WERI-Rb-1 (cell line): ENCODE measurements at regions not wholly inside any gene's neighbourhood (a gene's known extent, or its start where the extent isn't known, plus 50 kb on each side); places are given as distances from the start of the nearest gene placed in this dataset.

ENCODE experiments used
- DNase-seq: peaks from one replicate; pipeline ENCODE4 v3.0.0-alpha.2; 2020
- H3K27ac ChIP-seq: fragments of 250-450 bp; sonication (Bioruptor Pico); 2 replicates; pipeline ENCODE4 v1.5.1; 2020; ENCODE audit warnings: mild to moderate bottlenecking, moderate library complexity
- H3K27me3 ChIP-seq: fragments of 250-450 bp; sonication (Bioruptor Pico); 2 replicates; pipeline ENCODE4 v1.5.1; 2021; ENCODE audit warnings: mild to moderate bottlenecking, low read depth, moderate library complexity; ENCODE audit not compliant: insufficient read depth, severe bottlenecking
- H3K36me3 ChIP-seq: fragments of 250-450 bp; sonication (Bioruptor Pico); 2 replicates; pipeline ENCODE4 v1.5.1; 2020; ENCODE audit warnings: mild to moderate bottlenecking, moderate library complexity
- H3K4me3 ChIP-seq: 2 replicates; pipeline ENCODE4 v1.5.1; 2011; ENCODE audit warnings: low read depth, mild to moderate bottlenecking, control low read depth, low read length
- H3K9me3 ChIP-seq: fragments of 250-450 bp; sonication (Bioruptor Pico); 2 replicates; pipeline ENCODE4 v1.5.1; 2021; ENCODE audit warnings: mild to moderate bottlenecking, moderate library complexity; ENCODE audit not compliant: severe bottlenecking
- CTCF ChIP-seq: IDR thresholded peaks from 2 replicates; pipeline ENCODE4 v1.5.1; 2011; ENCODE audit warnings: low read depth, mild to moderate bottlenecking, control low read depth, inconsistent platforms, low read length

GRCh38 chr6:1054653-1055014 lies 257.3 kb upstream of the FOXQ1 start:
- H3K27ac ChIP-seq = no peak overlapping the region
- H3K36me3 ChIP-seq = no peaks in the 10 kb centered on the region
- H3K4me3 ChIP-seq = no peak overlapping the region
- no peak for DNase-seq
- no peak for TF ChIP-seq CTCF
- H3K9me3 ChIP-seq = peaks cover 7% of the 10 kb centered on the region
- no peaks in the 10 kb centered on the region for H3K27me3 ChIP-seq

- peaks cover 7% of the 10 kb centered on the region for H3K9me3 ChIP-seq
These were observed 258.3 kb upstream of the FOXQ1 start for GRCh38 chr6:1053586-1053985.

GRCh38 chr6:1052262-1052661 lies 259.6 kb upstream of the FOXQ1 start:
- H3K4me3 ChIP-seq = no peak overlapping the region
- H3K27ac ChIP-seq = no peak overlapping the region
- H3K9me3 ChIP-seq = peaks cover 7% of the 10 kb centered on the region
- no peaks in the 10 kb centered on the region for H3K27me3 ChIP-seq
- DNase-seq = no peak
- no peak for TF ChIP-seq CTCF
- H3K36me3 ChIP-seq = no peaks in the 10 kb centered on the region

More at GRCh38 chr6:1053586-1053985, 258.3 kb upstream of the FOXQ1 start:
- Histone ChIP-seq H3K4me3 (no peak overlapping the region), H3K36me3 (no peaks in the 10 kb centered on the region), H3K27me3 (no peaks in the 10 kb centered on the region), H3K27ac (no peak overlapping the region)
- no peak for TF ChIP-seq CTCF
- DNase-seq = no peak

GRCh38 chr6:1049900-1050299 lies 262.0 kb upstream of the FOXQ1 start:
- no peak for TF ChIP-seq CTCF
- no peak for DNase-seq

GRCh38 chr6:1049170-1049569 lies 262.7 kb upstream of the FOXQ1 start:
- H3K27me3 ChIP-seq = no peaks in the 10 kb centered on the region
- no peak for TF ChIP-seq CTCF
- H3K4me3 ChIP-seq = no peak overlapping the region
- H3K9me3 ChIP-seq = peaks cover 7% of the 10 kb centered on the region
- H3K36me3 ChIP-seq = no peaks in the 10 kb centered on the region
- no peak overlapping the region for H3K27ac ChIP-seq
- DNase-seq = no peak

More at GRCh38 chr6:1049900-1050299, 262.0 kb upstream of the FOXQ1 start:
- H3K27me3 ChIP-seq = no peaks in the 10 kb centered on the region
- peaks cover 7% of the 10 kb centered on the region for H3K9me3 ChIP-seq
- H3K27ac ChIP-seq = no peak overlapping the region
- no peak overlapping the region for H3K4me3 ChIP-seq
- H3K36me3 ChIP-seq = no peaks in the 10 kb centered on the region

- no peak for TF ChIP-seq CTCF
- H3K9me3 ChIP-seq = peaks cover 12% of the 10 kb centered on the region
These were observed 263.8 kb upstream of the FOXQ1 start for GRCh38 chr6:1047981-1048541.

More at GRCh38 chr6:1047981-1048541, 263.8 kb upstream of the FOXQ1 start:
- H3K27me3 ChIP-seq = no peaks in the 10 kb centered on the region
- no peak for DNase-seq
- no peaks in the 10 kb centered on the region for H3K36me3 ChIP-seq
- no peak overlapping the region for H3K27ac ChIP-seq
- H3K4me3 ChIP-seq = no peak overlapping the region
